ENCODE measurements at regions not wholly inside any gene's neighbourhood (a gene's known extent, or its start where the extent isn't known, plus 50 kb on each side); places are given as distances from the start of the nearest gene placed in this dataset.
"Not testable (repeated sequence)": the region's sequence is repeated elsewhere in the genome, so short reads cannot be mapped to it uniquely, and the experiment has no call there.

DNA sequence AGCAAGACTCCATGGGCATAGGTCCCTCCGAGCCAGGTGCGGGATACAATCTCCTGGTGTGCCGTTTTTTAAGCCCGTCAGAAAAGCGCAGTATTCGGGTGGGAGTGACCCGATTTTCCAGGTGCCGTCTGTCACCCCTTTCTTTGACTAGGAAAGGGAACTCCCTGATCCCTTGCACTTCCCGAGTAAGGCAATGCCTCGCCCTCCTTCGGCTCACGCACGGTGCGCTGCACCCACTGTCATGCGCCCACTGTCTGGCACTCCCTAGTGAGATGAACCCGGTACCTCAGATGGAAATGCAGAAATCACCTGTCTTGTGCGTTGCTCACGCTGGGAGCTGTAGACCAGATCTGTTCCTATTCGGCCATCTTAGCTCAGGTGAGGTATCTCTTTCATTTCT, 344.1 kb upstream of the ZNF32 start:
- DNase-seq = not testable (repeated sequence)

GRCh38 chr10:43986374-43986773, 337.7 kb upstream of the ZNF32 start:
- no peak for DNase-seq

GRCh38 chr10:43985941-43986340, 337.3 kb upstream of the ZNF32 start:
- DNase-seq = no peak

- DNase-seq = no peak
Measured at GRCh38 chr10:43983856-43984271, 335.2 kb upstream of the ZNF32 start.

- no peak for DNase-seq
Measured at GRCh38 chr10:43983405-43983804, 334.7 kb upstream of the ZNF32 start.

DNA sequence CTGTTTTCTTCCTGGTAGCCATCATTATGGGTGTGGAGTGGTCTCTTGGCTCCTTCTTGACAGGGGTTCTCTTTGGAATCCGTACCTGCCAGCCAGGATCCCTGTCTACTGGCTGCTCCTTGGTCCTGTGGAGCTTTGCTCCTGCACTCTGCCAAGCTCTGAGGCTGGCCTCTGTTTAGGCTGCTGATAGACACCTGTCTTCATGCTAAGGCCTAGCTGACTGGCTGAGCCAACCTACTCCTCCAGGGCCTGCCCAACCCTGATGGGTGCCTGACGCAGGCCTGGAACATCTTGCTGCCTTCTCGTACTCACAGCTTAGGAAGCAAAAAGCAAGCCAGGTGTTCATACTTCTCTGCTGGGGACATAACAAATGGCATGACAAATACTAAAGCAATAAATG, 333.6 kb upstream of the ZNF32 start:
- DNase-seq = no peak

DNA sequence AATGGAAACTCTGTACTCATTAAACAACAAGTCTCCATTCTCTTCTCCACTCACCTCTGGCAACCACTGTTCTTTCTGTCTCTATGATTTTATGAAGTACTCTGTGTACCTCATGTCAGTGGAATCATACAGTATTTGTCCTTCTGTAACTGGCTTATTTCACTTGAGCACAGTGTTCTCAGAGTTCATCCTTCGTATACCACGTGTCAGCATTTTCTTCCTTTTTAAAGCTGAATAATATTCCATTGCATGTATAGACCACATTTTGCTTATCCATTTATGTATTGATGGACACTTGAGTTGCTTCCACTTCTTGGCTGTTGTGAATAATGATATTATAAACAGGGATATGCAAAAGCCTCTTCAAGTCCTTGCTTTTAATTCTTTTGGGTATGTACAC, 333.0 kb upstream of the ZNF32 start:
- no peak for DNase-seq

GRCh38 chr10:43981232-43981631, 332.6 kb upstream of the ZNF32 start:
- no peak for DNase-seq

DNA sequence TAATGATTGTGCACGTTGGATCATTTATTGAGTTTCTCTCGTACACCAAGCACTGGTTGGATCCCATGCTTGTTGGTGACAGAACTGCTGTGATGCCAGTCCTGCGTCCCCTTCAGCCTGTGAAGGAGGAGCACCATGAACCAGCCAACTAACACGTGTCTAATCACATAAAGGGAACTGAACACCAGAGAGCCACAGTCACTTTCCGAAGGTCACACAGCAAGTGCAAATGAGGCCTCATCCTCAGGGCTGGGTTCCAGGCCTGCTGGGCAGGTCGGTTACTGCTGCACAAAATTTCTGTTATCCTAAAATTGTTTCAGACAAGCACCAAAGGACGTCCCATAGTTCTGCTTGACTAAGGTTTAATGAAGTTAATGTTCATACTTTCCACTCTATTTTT, 332.0 kb upstream of the ZNF32 start:
- no peak for DNase-seq

GRCh38 chr10:43980313-43980712, 331.6 kb upstream of the ZNF32 start:
- no peak for DNase-seq

DNA sequence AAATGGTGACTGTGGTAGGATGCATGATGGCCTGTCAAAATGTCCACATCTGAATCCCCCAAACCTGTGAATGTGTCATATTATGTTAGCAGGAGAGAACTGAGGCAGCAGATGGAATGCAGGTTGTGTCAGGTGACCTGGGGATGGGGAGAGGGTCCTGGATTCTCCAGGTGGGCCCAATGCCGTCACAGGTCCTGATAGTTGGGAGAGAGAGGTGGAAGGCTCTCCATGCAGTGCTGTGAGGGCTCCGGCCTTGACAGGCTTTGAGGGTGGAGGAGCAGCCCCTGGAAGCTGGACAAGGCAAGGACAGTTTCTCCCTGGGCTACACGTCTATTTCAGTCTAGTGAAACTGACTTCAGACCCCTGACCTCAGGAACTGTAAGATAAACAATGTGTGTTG, 330.9 kb upstream of the ZNF32 start:
- DNase-seq = no peak

- no peak for DNase-seq
Measured at GRCh38 chr10:43978936-43979335, 330.3 kb upstream of the ZNF32 start.

DNA sequence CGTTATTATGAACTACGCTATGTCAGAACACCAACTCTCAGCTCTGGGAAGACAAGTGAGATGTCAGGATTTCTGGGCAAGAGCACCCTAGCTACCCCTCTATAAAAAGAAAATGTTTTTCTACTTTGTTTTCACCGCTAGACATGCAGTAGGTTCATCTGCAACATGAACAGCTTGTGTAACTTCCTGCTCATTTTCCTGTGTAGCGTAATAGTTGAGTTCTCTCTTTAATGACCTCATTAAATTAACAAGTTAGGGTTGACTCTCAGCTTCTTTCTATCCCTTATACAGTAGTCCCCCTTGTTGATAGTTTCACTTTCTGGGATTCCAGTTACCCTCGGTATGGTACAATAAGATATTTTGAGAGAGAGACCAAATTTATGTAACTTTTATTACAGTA, 329.4 kb upstream of the ZNF32 start:
- DNase-seq = no peak

DNA sequence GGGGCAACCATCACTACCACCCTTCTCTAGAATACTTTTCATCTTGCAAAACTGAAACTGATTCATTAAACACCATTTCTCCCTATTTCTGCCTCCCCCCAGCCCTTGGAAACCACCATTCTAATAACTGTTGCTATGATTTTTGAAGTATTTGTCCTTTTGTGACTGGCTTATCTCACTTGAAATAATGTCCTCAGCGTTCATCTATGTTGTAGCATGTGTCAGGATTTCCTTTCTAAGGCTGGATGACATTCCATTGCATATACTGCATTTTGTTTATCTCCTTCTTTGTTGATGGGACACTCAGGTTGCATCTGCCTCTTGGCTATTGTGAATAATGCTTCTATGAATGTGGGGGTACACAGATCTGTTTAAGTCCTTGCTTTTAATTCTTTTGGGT, 327.6 kb upstream of the ZNF32 start:
- DNase-seq = no peak

DNA sequence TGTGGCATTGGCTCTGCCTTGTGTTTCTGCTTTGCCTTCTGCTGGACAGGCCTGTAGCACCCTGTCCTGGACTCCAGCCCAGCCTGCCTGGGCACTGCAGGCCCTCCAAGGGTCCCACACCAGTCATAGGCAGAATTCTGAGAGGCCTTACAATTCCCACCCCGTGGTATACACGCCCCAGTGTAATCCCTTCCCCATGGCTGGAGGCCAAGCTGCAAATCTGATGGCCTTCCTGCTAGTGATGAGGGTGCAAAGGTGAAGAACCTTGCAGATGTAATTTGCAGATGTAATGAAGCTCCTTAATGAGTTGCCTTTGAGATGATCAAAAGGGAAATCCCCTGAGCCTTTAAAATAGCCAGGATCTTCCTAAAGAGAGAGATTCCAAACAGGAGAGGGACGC, 325.1 kb upstream of the ZNF32 start:
- no peak for DNase-seq

- DNase-seq = no peak
Measured at GRCh38 chr10:43972976-43973647, 324.4 kb upstream of the ZNF32 start.

- no peak for DNase-seq
Measured at GRCh38 chr10:43971981-43972380, 323.3 kb upstream of the ZNF32 start.

DNA sequence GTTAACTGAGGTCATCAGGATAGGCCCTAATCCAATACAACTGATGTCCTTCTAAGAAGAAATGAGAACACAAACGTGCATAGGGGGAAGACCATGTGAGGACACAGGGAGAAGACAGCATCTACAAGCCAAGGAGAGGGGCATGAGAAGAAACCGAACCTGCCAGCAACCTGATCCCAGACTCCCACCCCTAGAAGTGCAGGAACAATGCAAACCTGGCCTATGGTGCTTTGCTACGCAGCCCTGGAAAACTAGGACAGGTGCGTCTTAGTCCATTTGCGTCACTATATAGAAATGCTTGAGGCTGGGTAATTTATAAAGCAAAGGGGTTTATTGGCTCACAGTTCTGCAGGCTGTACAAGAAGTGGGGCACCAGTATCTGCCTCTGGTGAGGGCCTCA, 322.6 kb upstream of the ZNF32 start:
- DNase-seq = no peak

DNA sequence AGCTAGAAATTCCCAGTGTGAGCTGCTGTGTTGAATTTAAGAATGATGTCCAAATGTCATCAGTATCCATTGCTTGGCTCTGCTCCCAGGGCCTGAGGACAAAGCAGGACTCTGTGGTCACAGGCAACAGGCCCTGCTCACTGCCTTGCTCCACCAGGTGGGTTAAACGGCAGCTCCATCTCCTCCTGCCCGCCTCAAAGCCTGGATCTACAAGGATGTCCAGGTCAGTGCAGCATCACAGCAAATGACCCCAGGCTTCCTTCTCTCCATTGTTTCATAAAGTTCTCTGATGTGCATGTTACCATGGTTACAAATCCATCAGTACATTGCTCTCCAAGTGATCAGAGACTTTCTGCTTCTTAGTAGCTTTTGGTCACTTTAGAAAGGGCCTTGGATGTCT, 322.0 kb upstream of the ZNF32 start:
- DNase-seq = no peak

GRCh38 chr10:43970018-43970698, 321.5 kb upstream of the ZNF32 start:
- DNase-seq = no peak

DNA sequence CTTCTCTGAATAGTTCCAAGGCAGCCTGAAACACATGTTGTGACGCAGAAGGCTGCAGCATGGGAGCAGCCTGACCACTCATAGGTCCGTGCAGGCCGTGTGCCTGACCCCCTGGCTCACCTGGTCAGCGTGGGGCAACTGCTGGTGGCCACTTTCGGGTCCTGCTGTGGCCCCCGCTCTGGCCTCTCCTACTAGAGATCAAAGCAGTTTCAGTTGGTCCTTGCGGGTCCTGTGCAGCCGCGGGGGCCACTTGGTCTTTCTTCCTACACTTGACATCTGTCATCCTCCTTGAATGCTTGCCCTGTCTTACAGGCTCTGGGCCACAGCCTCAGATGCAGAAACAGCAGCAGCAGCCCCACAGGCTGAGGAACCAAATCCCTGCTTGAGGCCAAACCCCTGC, 320.8 kb upstream of the ZNF32 start:
- DNase-seq = no peak

DNA sequence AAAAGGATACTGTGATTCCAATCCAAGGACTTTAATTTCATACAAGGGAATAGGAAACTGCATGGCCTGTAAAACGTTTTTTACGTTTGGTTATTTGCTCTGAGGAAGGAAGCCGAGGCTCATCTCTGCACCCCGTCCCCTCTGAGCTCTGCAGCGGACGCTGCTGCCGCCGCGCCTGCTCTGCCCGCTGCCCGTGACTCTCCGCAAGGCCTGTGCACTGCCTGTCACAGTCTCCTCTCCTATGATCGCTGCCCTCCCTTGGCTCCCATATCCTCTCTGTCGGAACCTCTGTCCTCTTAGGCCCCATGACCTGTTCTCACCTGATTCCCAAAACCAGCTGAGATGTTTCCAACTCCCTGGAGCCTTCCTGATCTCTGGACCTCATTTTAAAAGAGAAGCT, 320.3 kb upstream of the ZNF32 start:
- DNase-seq = no peak

DNA sequence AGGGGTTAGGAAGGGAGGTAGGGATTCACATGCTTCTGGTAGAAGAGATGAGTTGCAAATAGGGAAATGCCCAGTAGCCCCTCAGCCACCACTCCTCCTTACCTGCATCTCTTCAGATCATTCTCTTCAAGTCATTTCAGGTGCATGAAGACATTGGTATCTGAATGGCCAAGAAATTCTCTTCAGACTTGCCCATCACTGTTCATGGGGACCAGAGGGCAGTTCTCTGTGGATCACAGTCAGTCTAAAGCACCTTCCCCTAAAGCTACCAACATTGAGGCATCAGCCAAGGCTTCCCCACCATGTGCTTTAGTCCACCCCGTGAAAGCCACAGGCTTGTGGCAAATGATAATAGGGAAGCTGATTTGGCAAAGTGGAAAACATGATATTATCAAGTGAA, 319.4 kb upstream of the ZNF32 start:
- DNase-seq = no peak

GRCh38 chr10:43966571-43966965, 317.9 kb upstream of the ZNF32 start:
- no peak for DNase-seq

- DNase-seq = no peak
Measured at GRCh38 chr10:43965918-43966570, 317.4 kb upstream of the ZNF32 start.

Measured in DMS 273 treated with DMSO at 0.1 percent for 48 hours (cell line).